ENCODE measurements at regions not wholly inside any gene's neighbourhood (a gene's known extent, or its start where the extent isn't known, plus 50 kb on each side); places are given as distances from the start of the nearest gene placed in this dataset.
A peak's percentile ranks its signal among the peaks of the same experiment; 100 is the strongest.

DNA sequence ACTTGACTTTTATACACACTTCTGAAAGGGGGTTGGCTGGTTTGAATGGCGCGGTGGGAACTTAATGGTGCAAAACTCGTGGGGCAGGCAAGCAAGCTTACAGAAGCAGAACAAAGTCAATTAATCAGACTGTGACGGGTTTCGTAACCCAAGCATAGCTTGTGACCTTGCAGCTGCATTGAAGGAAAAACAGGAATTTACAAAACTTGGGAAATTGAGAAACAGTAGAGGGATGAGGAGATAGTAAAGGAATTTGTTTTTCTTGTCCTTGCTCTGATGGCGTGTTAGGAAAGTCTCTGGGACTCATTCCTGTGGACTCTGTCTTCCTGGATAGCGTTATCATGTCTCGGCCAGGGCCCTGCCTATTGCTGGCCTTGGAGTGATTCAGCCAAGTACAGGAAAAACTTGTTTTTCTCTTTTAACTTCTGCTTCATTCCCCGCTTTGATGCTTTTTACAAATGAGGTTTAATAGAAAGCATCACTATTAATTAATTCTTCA lies 220.0 kb upstream of the KCND2 start:
- TF ChIP-seq CTCF (conservative IDR thresholded peaks at IDR 0.05; ENCODE audit: low read depth, low read length) = no peak
- TF ChIP-seq, protein P1, sequence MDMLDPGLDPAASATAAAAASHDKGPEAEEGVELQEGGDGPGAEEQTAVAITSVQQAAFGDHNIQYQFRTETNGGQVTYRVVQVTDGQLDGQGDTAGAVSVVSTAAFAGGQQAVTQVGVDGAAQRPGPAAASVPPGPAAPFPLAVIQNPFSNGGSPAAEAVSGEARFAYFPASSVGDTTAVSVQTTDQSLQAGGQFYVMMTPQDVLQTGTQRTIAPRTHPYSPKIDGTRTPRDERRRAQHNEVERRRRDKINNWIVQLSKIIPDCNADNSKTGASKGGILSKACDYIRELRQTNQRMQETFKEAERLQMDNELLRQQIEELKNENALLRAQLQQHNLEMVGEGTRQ (IDR thresholded peaks at IDR 0.05; ENCODE audit: low read depth, low read length) = no peak
- no peak; the same call in 1 of the 2 replicates for TF ChIP-seq POLR2A (IDR thresholded peaks at IDR 0.05; ENCODE audit: low read depth, low read length)
- no peak for TF ChIP-seq SMC3 (IDR thresholded peaks at IDR 0.05; ENCODE audit: low read depth, low read length)
- no peak for TF ChIP-seq MXI1 (IDR thresholded peaks at IDR 0.05; ENCODE audit: borderline replicate concordance, low read depth, low read length)
- TF ChIP-seq RFX5 (IDR thresholded peaks at IDR 0.05; ENCODE audit: low read depth, low read length) = peak; percentile 4; the same call in 1 of the 2 replicates
- no peak for TF ChIP-seq RAD21 (IDR thresholded peaks at IDR 0.05; ENCODE audit: low read length)

Measured in IMR-90 (cell line).